Lower leg skin (tissue), 3 donors: ENCODE measurements at regions not wholly inside any gene's neighbourhood (a gene's known extent, or its start where the extent isn't known, plus 50 kb on each side); places are given as distances from the start of the nearest gene placed in this dataset.

ENCODE experiments used
- CTCF ChIP-seq, 3 donors: fragments of 450-650 bp; IDR thresholded peaks; one replicate each; pipeline ENCODE4 v1.5.1; 2016; ENCODE audit warnings: antibody characterized with exemption in 3 of 3, mild to moderate bottlenecking in 3 of 3, moderate library complexity in 2 of 3
- POLR2A ChIP-seq, 2 donors: fragments of 450-650 bp; IDR thresholded peaks; one replicate each; pipeline ENCODE4 v1.6.1; 2016 to 2017; ENCODE audit warnings: antibody characterized with exemption in 2 of 2, mild to moderate bottlenecking in 1 of 2, moderate library complexity in 1 of 2

DNA sequence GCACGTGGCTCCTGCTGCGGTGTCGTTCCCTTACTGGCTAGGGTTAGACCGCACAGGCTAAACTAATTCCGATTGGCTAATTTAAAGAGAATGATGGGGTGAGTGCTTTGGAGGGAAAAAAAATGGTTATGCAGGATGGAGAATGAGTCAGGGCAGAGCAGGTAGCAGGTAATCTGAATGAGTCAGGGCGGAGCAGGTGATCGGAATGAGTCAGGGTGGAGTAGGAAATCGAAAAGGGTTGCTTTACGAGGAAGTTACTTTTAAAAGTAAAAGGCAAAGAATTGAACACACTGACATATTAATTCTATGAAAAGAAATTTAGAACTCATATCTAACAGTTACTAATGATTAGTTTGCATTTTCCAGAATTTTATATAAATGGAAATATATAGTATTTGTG lies 335.5 kb downstream of the FOXO1 start:
- TF ChIP-seq CTCF (IDR thresholded peaks at IDR 0.05) (no peak), POLR2A (IDR thresholded peaks at IDR 0.05) (no peak)
